HCT116 (cell line): ENCODE measurements at regions not wholly inside any gene's neighbourhood (a gene's known extent, or its start where the extent isn't known, plus 50 kb on each side); places are given as distances from the start of the nearest gene placed in this dataset.

Source experiments
- ATAC-seq: fragments of 200-7000 bp; cut with Tn5 transposase; 2 replicates; pipeline ENCODE4 v1.9.1; 2020; ENCODE audit warnings: mild to moderate bottlenecking, moderate library complexity
- BruUV-seq: library from RNA; stranded (reverse); fragments of 400-500 nt; replicated peaks from 2 replicates; lab custom pipeline; 2021; lab: Mats Ljungman, UMichigan
- CTCF ChIA-PET: fragments of 300-600 bp; sonication (Branson Sonifier 250); formaldehyde crosslinking; loops from one replicate; lab custom pipeline; 2021; ENCODE audit warnings: antibody characterized with exemption; lab: Charles Lee
- POLR2A ChIA-PET: fragments of 300-600, 350-600 bp; sonication (Branson Sonifier 250); formaldehyde crosslinking; loops from one replicate; lab custom pipeline; 2021; ENCODE audit warnings: antibody characterized with exemption; lab: Charles Lee
- RAD21 ChIA-PET, 2 experiments: fragments of 300-600 bp; sonication (Branson Sonifier 250); formaldehyde crosslinking; loops; one replicate each; lab custom pipeline; 2023; ENCODE audit warnings: low total read pairs in 2 of 2; ENCODE audit not compliant: uncharacterized antibody in 2 of 2, unreplicated experiment in 2 of 2, low non-redundant PET in 1 of 2; lab: Charles Lee
- DNase-seq: peaks from one replicate; pipeline ENCODE4 v3.0.0-alpha.2; 2010; ENCODE audit warnings: low read depth, low spot score
- H2AFZ ChIP-seq: fragments of 200-600 bp; shearing (Covaris generic), sonication (generic); 2 replicates; pipeline ENCODE4 v1.6.1; 2017; ENCODE audit warnings: low read depth, mixed run types, mixed read lengths, antibody characterized with exemption, low read length; ENCODE audit not compliant: poor library complexity, severe bottlenecking
- H3K27ac ChIP-seq: 2 replicates; pipeline ENCODE4 v1.5.1; 2012; ENCODE audit warnings: low read depth, low read length
- H3K27me3 ChIP-seq: fragments of 200-600 bp; sonication (generic); 2 replicates; pipeline ENCODE4 v1.6.1; 2016; ENCODE audit warnings: mixed run types, low read length, mixed read lengths; ENCODE audit not compliant: insufficient read depth
- H3K36me3 ChIP-seq, 2 experiments: fragments of 200-500 bp in 1 of 2; fragments of 200-600 bp in 1 of 2; sonication (Bioruptor generic) in 1 of 2; sonication (generic) in 1 of 2; 2 replicates each; pipeline versions ENCODE4 v1.5.1 to v1.6.1; 2014 to 2016; ENCODE audit warnings: low read length in 2 of 2, inconsistent platforms in 1 of 2, mixed read lengths in 1 of 2, mixed run types in 1 of 2; ENCODE audit not compliant: insufficient read depth in 2 of 2, control insufficient read depth in 1 of 2
- H3K4me1 ChIP-seq, 2 experiments: fragments of 200-600 bp in 1 of 2; sonication (generic) in 1 of 2; 2 replicates each; pipeline versions ENCODE4 v1.5.1 to v1.6.1; 2012 to 2017; ENCODE audit warnings: low read length in 2 of 2, inconsistent platforms in 1 of 2, mild to moderate bottlenecking in 1 of 2, mixed read lengths in 1 of 2, mixed run types in 1 of 2, moderate library complexity in 1 of 2; ENCODE audit not compliant: insufficient read depth in 2 of 2, control insufficient read depth in 1 of 2
- H3K4me2 ChIP-seq: fragments of 200-600 bp; sonication (generic); 2 replicates; pipeline ENCODE4 v1.6.1; 2017; ENCODE audit warnings: mixed run types, low read length, mixed read lengths
- H3K4me3 ChIP-seq, 2 experiments: fragments of 200-600 bp in 1 of 2; sonication (generic) in 1 of 2; replicated peaks in 1 of 2; 2 replicates each; pipeline ENCODE4 v1.5.1; 2011 to 2016; ENCODE audit warnings: low read length in 2 of 2, control low read depth in 1 of 2, low read depth in 1 of 2, mild to moderate bottlenecking in 1 of 2, mixed read lengths in 1 of 2, mixed run types in 1 of 2
- H3K79me2 ChIP-seq: fragments of 200-600 bp; sonication (generic); 2 replicates; pipeline ENCODE4 v1.6.1; 2017; ENCODE audit warnings: mild to moderate bottlenecking, mixed run types, low read length, moderate library complexity, mixed read lengths; ENCODE audit not compliant: insufficient read depth
- H3K9ac ChIP-seq: fragments of 200-600 bp; sonication (generic); 2 replicates; pipeline ENCODE4 v1.6.1; 2016; ENCODE audit warnings: low read length, mixed read lengths
- H3K9me2 ChIP-seq: fragments of 200-600 bp; sonication (generic), shearing (Covaris generic); 2 replicates; pipeline ENCODE4 v1.6.1; 2017; ENCODE audit warnings: mixed run types, mild to moderate bottlenecking, moderate library complexity; ENCODE audit not compliant: insufficient read depth
- H3K9me3 ChIP-seq, 2 experiments: fragments of 200-500 bp in 1 of 2; fragments of 200-600 bp in 1 of 2; sonication (Bioruptor generic) in 1 of 2; sonication (generic) in 1 of 2; 2 replicates each; pipeline ENCODE4 v1.6.1; 2014 to 2017; ENCODE audit warnings: low read length in 2 of 2, mixed read lengths in 2 of 2, inconsistent platforms in 1 of 2, low read depth in 1 of 2, mild to moderate bottlenecking in 1 of 2, mixed run types in 1 of 2, moderate library complexity in 1 of 2; ENCODE audit not compliant: control insufficient read depth in 1 of 2, insufficient read depth in 1 of 2
- H4K20me1 ChIP-seq: fragments of 200-600 bp; sonication (generic), shearing (Covaris generic); 2 replicates; pipeline ENCODE4 v1.6.1; 2017; ENCODE audit warnings: mixed run types, mild to moderate bottlenecking, moderate library complexity; ENCODE audit not compliant: insufficient read depth
- CBX3 ChIP-seq: IDR thresholded peaks from 2 replicates; pipeline ENCODE4 v1.6.1; 2012; ENCODE audit warnings: low read depth
- EZH2 ChIP-seq: fragments of 200-600 bp; sonication (generic); IDR thresholded peaks from 2 replicates; pipeline ENCODE4 v1.6.1; 2017; ENCODE audit warnings: antibody characterized with exemption, mixed run types
- SP1 ChIP-seq: IDR thresholded peaks from 2 replicates; pipeline ENCODE4 v1.6.1; 2012; ENCODE audit warnings: low read depth
- ZFX ChIP-seq: fragments of 450-650 bp; IDR thresholded peaks from 2 replicates; pipeline ENCODE4 v1.6.1; 2017
- intact Hi-C: fragments of 100-400 bp; cut with micrococcal nuclease; formaldehyde crosslinking; loops from 2 replicates; pipeline ENCODE4 v1.10.0; 2022
- TF ChIP-seq, protein P1 (sequence below): IDR thresholded peaks from 2 replicates; pipeline ENCODE4 v1.6.1; 2011; ENCODE audit warnings: mild to moderate bottlenecking, low read length, moderate library complexity; ENCODE audit not compliant: insufficient replicate concordance; ENCODE audit errors: extremely low read depth
- TF ChIP-seq, protein P2 (sequence below): IDR thresholded peaks from 2 replicates; pipeline ENCODE4 v1.6.1; 2012

DNA sequence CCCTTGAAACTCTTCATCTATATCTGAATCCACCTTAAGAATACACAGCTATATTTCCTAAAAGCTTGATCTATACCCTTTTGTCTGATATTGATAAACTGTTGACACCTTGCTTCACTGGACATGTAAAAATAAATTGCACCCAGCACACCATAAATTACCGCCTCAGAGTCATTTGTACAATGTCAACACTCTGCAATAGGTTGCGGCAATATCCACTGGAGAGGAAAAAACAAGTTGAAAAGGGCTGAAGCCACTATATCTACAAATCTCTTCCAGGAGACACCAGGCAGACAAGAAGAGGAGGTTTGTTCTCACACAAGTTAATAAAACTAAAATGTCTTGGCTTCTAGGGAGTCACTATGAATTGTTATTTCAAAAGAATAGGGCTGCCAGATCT, 656.9 kb downstream of the CDH8 start:
- Histone ChIP-seq H4K20me1 (no peaks in the 10 kb centered on the region), H3K4me2 (no peak overlapping the region), H3K27me3 (no peaks in the 10 kb centered on the region), H3K4me3 (no peak overlapping the region), H3K27ac (no peak overlapping the region), H3K9me2 (no peaks in the 10 kb centered on the region), H3K79me2 (no peaks in the 10 kb centered on the region), H3K36me3 (no peaks in the 10 kb centered on the region), H3K9ac (no peak overlapping the region), H3K9me3 (peaks cover 21 to 57% of the 10 kb centered on the region in 2 experiments; a peak in 2 of 4 replicates), H3K4me1 (no peaks in the 10 kb centered on the region), H2AFZ (no peak overlapping the region)
- intact Hi-C loops: no loop called here
- TF ChIP-seq, protein P1, sequence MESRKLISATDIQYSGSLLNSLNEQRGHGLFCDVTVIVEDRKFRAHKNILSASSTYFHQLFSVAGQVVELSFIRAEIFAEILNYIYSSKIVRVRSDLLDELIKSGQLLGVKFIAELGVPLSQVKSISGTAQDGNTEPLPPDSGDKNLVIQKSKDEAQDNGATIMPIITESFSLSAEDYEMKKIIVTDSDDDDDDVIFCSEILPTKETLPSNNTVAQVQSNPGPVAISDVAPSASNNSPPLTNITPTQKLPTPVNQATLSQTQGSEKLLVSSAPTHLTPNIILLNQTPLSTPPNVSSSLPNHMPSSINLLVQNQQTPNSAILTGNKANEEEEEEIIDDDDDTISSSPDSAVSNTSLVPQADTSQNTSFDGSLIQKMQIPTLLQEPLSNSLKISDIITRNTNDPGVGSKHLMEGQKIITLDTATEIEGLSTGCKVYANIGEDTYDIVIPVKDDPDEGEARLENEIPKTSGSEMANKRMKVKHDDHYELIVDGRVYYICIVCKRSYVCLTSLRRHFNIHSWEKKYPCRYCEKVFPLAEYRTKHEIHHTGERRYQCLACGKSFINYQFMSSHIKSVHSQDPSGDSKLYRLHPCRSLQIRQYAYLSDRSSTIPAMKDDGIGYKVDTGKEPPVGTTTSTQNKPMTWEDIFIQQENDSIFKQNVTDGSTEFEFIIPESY: no peak
- TF ChIP-seq ZFX (no peak), EZH2 (no peak)
- TF ChIP-seq, protein P2, sequence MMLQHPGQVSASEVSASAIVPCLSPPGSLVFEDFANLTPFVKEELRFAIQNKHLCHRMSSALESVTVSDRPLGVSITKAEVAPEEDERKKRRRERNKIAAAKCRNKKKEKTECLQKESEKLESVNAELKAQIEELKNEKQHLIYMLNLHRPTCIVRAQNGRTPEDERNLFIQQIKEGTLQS: no peak
- ATAC-seq (no peak), DNase-seq (no peak)
- ChIA-PET CTCF (no interaction called here), RAD21 (no interaction called here), POLR2A (no interaction called here)
- BruUV-seq: no TSS peak

DNA sequence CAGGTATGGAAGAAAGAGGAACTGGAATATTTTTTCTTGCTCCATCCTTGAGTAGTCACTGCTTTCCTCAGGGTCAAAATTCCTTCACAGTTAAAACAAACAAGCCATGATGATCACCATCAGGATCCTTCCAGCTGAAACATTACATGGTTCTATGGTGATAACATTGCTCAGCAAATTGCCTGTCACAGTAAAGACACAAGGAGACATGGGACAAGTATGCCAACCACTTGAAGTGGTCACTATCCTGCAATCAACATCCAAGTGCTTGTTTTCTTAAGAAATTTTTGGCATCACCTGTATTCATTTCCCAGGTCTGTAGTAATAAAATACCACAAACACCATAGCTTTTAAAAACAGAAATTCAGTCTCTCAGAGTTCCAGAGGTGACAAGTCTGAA, 662.2 kb downstream of the CDH8 start:
- Histone ChIP-seq H4K20me1 (no peaks in the 10 kb centered on the region; the same call in 1 of the 2 replicates), H3K27ac (no peak overlapping the region), H3K36me3 (no peaks in the 10 kb centered on the region), H3K9me2 (no peaks in the 10 kb centered on the region), H2AFZ (no peak overlapping the region), H3K27me3 (no peaks in the 10 kb centered on the region), H3K9ac (no peak overlapping the region), H3K79me2 (no peaks in the 10 kb centered on the region), H3K9me3 (peaks cover 15 to 45% of the 10 kb centered on the region in 2 experiments; a peak in 2 of 4 replicates), H3K4me2 (no peak overlapping the region), H3K4me1 (no peaks in the 10 kb centered on the region), H3K4me3 (no peak overlapping the region)
- ATAC-seq: no peak
- BruUV-seq: no TSS peak
- no peak for DNase-seq
- intact Hi-C loops: no loop called here
- TF ChIP-seq CBX3: no peak
- no peak for TF ChIP-seq SP1
- TF ChIP-seq, protein P2: no peak
- ChIA-PET CTCF (no interaction called here), RAD21 (no interaction called here), POLR2A (no interaction called here)
